GM23338 (cell line): ENCODE measurements at regions not wholly inside any gene's neighbourhood (a gene's known extent, or its start where the extent isn't known, plus 50 kb on each side); places are given as distances from the start of the nearest gene placed in this dataset.
A peak's percentile ranks its signal among the peaks of the same experiment; 100 is the strongest.

Experiments
- ATAC-seq: fragments of 200-7000 bp; cut with Tn5 transposase; 3 replicates; pipeline ENCODE4 v1.9.1; 2020
- DNase-seq: peaks from one replicate; pipeline ENCODE4 v3.0.0-alpha.2; 2015; ENCODE audit warnings: low spot score
- H2AFZ ChIP-seq: fragments of 200-600 bp; sonication (generic); 2 replicates; pipeline ENCODE4 v1.8.0; 2016; ENCODE audit warnings: antibody characterized with exemption, mild to moderate bottlenecking, moderate library complexity
- H3F3A ChIP-seq: fragments of 200-600 bp; sonication (generic); replicated peaks from 2 replicates; pipeline ENCODE4 v1.8.0; 2017; ENCODE audit warnings: antibody characterized with exemption, mixed run types, low read depth
- H3K27ac ChIP-seq: fragments of 200-600 bp; sonication (generic); 2 replicates; pipeline ENCODE4 v1.6.1; 2016; ENCODE audit warnings: low read depth
- H3K27me3 ChIP-seq: fragments of 200-600 bp; sonication (generic); 2 replicates; pipeline ENCODE4 v1.8.0; 2016; ENCODE audit warnings: mild to moderate bottlenecking, mixed run types, moderate library complexity; ENCODE audit not compliant: insufficient read depth
- H3K36me3 ChIP-seq: fragments of 200-600 bp; sonication (generic); 2 replicates; pipeline ENCODE4 v1.8.0; 2016; ENCODE audit warnings: mild to moderate bottlenecking; ENCODE audit not compliant: insufficient read depth
- H3K4me1 ChIP-seq: fragments of 200-600 bp; sonication (generic); 2 replicates; pipeline ENCODE4 v1.8.0; 2016; ENCODE audit warnings: mild to moderate bottlenecking, moderate library complexity; ENCODE audit not compliant: insufficient read depth
- H3K4me2 ChIP-seq: fragments of 200-600 bp; sonication (generic); 2 replicates; pipeline ENCODE4 v1.7.1; 2017; ENCODE audit warnings: mixed run types
- H3K4me3 ChIP-seq: fragments of 200-600 bp; sonication (generic); 2 replicates; pipeline ENCODE4 v1.6.1; 2016; ENCODE audit warnings: mixed run types
- H3K79me2 ChIP-seq: fragments of 200-600 bp; sonication (generic); replicated peaks from 2 replicates; pipeline ENCODE4 v1.8.0; 2017; ENCODE audit warnings: mild to moderate bottlenecking; ENCODE audit not compliant: insufficient read depth
- H3K9me2 ChIP-seq: fragments of 200-600 bp; sonication (generic); 2 replicates; pipeline ENCODE4 v1.8.0; 2017; ENCODE audit not compliant: insufficient read depth
- H4K20me1 ChIP-seq: fragments of 200-600 bp; sonication (generic); replicated peaks from 2 replicates; pipeline ENCODE4 v1.8.0; 2017; ENCODE audit warnings: mild to moderate bottlenecking; ENCODE audit not compliant: insufficient read depth
- H3K27ac Mint-ChIP-seq: 2 replicates; pipeline ENCODE4 v1.8.0; 2020; ENCODE audit warnings: inconsistent platforms, mild to moderate bottlenecking, moderate library complexity, mixed read lengths
- H3K27me3 Mint-ChIP-seq: 3 replicates; pipeline ENCODE4 v1.8.0; 2022; ENCODE audit warnings: low read depth, mild to moderate bottlenecking, moderate library complexity, mixed read lengths, inconsistent platforms; ENCODE audit not compliant: insufficient read depth, poor library complexity
- H3K36me3 Mint-ChIP-seq: 3 replicates; pipeline ENCODE4 v1.8.0; 2021; ENCODE audit warnings: low read depth, mild to moderate bottlenecking, inconsistent platforms, moderate library complexity, mixed read lengths
- H3K4me1 Mint-ChIP-seq: 3 replicates; pipeline ENCODE4 v1.8.0; 2020; ENCODE audit warnings: mild to moderate bottlenecking, inconsistent platforms, mixed read lengths
- H3K4me3 Mint-ChIP-seq: 3 replicates; pipeline ENCODE4 v1.8.0; 2021; ENCODE audit warnings: moderate library complexity, mild to moderate bottlenecking, inconsistent platforms, mixed read lengths
- H3K9me3 Mint-ChIP-seq: 3 replicates; pipeline ENCODE4 v1.8.0; 2020; ENCODE audit warnings: moderate library complexity, mild to moderate bottlenecking, inconsistent platforms, mixed read lengths
- JUNB ChIP-seq: IDR thresholded peaks from one replicate; pipeline ENCODE4 v1.6.1; 2016; ENCODE audit warnings: antibody characterized with exemption; ENCODE audit not compliant: unreplicated experiment
- TF ChIP-seq, protein P1 (sequence below), 2 experiments: fragments of 200-600 bp in 1 of 2; sonication (generic) in 1 of 2; conservative IDR thresholded peaks; 2 replicates each; pipeline versions ENCODE4 v1.5.1 to v1.6.1; 2016 to 2017; ENCODE audit warnings: antibody characterized with exemption in 2 of 2, low read depth in 2 of 2, mild to moderate bottlenecking in 2 of 2, moderate library complexity in 1 of 2
- TF ChIP-seq, protein P2 (sequence below): IDR thresholded peaks from one replicate; pipeline ENCODE4 v1.6.1; 2018; ENCODE audit warnings: antibody characterized with exemption; ENCODE audit not compliant: unreplicated experiment

DNA sequence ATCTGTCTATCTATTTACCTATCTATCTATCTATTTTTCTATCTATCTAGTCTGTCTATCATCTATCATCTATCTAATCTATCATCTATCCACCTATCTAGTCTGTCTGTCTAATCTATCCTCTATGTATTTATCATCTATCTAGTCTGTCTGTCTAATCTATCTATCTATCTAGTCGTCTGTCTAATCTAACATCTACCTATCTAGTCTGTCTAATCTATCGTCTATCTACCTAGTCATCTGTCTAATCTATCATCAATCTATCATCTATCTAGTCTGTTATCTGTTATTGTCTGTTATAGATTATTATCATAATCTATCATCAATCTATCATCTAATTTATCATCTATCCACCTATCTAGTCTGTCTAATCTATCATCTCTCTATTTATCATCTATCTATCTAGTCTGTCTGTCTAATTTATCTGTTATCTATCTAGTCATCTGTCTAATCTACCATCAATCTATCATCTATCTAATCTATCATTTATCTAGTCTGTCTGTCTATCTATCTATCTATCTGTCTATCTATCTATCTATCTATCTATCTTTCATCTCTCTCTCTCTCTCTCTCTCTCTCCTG lies 80.2 kb upstream of the ZNF618 start (continued):
- TF ChIP-seq, protein P1, sequence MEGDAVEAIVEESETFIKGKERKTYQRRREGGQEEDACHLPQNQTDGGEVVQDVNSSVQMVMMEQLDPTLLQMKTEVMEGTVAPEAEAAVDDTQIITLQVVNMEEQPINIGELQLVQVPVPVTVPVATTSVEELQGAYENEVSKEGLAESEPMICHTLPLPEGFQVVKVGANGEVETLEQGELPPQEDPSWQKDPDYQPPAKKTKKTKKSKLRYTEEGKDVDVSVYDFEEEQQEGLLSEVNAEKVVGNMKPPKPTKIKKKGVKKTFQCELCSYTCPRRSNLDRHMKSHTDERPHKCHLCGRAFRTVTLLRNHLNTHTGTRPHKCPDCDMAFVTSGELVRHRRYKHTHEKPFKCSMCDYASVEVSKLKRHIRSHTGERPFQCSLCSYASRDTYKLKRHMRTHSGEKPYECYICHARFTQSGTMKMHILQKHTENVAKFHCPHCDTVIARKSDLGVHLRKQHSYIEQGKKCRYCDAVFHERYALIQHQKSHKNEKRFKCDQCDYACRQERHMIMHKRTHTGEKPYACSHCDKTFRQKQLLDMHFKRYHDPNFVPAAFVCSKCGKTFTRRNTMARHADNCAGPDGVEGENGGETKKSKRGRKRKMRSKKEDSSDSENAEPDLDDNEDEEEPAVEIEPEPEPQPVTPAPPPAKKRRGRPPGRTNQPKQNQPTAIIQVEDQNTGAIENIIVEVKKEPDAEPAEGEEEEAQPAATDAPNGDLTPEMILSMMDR (conservative IDR thresholded peaks at IDR 0.05; ENCODE audit: low read depth in 2 of 2) = no peak
- TF ChIP-seq, protein P2, sequence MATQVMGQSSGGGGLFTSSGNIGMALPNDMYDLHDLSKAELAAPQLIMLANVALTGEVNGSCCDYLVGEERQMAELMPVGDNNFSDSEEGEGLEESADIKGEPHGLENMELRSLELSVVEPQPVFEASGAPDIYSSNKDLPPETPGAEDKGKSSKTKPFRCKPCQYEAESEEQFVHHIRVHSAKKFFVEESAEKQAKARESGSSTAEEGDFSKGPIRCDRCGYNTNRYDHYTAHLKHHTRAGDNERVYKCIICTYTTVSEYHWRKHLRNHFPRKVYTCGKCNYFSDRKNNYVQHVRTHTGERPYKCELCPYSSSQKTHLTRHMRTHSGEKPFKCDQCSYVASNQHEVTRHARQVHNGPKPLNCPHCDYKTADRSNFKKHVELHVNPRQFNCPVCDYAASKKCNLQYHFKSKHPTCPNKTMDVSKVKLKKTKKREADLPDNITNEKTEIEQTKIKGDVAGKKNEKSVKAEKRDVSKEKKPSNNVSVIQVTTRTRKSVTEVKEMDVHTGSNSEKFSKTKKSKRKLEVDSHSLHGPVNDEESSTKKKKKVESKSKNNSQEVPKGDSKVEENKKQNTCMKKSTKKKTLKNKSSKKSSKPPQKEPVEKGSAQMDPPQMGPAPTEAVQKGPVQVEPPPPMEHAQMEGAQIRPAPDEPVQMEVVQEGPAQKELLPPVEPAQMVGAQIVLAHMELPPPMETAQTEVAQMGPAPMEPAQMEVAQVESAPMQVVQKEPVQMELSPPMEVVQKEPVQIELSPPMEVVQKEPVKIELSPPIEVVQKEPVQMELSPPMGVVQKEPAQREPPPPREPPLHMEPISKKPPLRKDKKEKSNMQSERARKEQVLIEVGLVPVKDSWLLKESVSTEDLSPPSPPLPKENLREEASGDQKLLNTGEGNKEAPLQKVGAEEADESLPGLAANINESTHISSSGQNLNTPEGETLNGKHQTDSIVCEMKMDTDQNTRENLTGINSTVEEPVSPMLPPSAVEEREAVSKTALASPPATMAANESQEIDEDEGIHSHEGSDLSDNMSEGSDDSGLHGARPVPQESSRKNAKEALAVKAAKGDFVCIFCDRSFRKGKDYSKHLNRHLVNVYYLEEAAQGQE = no peak

DNA sequence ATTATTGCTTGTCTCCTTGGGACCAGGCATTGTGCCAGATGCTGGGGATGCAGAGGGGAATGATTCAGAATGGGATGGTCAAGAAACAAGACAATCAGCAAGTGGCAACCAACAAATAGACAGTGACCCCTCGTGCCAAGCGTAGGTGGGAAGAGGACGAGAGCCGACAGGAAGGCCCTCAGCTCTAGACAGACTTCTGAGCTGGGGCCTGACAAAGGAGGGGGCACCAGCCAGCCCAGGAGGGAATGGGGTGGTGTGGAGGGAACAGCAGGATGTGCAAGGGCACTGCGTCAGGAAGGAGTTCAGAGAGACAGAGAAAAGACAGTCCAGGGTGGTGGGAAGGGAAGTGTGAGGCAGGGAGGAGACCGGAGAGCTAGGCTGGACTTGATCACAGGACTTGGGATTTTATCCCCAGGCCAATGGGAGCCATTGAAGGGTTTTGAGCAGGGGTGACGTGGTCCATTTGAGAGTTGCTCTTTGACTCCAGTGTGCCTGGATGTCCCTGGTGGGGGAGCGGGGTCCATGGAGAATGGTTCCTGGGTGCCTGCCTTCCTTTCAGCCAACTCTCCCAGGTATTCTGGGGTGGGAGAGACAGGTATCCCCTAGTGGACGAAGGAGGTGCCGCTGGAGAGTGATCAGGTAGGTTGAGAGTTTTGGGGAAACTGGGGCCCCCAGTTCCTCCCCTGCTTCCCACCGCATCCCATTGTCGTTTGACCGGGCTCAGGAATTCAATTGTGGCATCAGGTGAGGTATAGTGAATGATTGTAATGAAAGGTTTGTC lies 79.3 kb upstream of the ZNF618 start:
- Histone ChIP-seq H4K20me1 (no peaks in the 10 kb centered on the region), H3K36me3 (no peaks in the 10 kb centered on the region), H3K27ac (no peak overlapping the region), H3F3A (no peaks in the 10 kb centered on the region), H3K4me1 (peaks cover 23% of the 10 kb centered on the region), H3K27me3 (no peaks in the 10 kb centered on the region), H3K9me2 (no peaks in the 10 kb centered on the region), H2AFZ (0 out of 2 replicates have a peak overlapping the region, but pooled peaks have one; percentile 38), H3K4me3 (no peak overlapping the region), H3K4me2 (no peak overlapping the region), H3K79me2 (no peaks in the 10 kb centered on the region)
- Mint-ChIP-seq H3K4me3 (no peak overlapping the region), H3K36me3 (no peaks in the 10 kb centered on the region), H3K4me1 (peaks cover 21% of the 10 kb centered on the region), H3K27me3 (peaks cover 10% of the 10 kb centered on the region), H3K9me3 (no peaks in the 10 kb centered on the region; the same call in 2 of the 3 replicates), H3K27ac (no peak overlapping the region)
- DNase-seq = peak; percentile 70
- peak; percentile 75 for ATAC-seq
- TF ChIP-seq JUNB = no peak
- TF ChIP-seq, protein P1 (conservative IDR thresholded peaks at IDR 0.05; ENCODE audit: low read depth in 2 of 2) = peak; percentile 39 to 53
